Upper lobe of left lung (tissue), 6 donors: ENCODE measurements at regions not wholly inside any gene's neighbourhood (a gene's known extent, or its start where the extent isn't known, plus 50 kb on each side); places are given as distances from the start of the nearest gene placed in this dataset.

Source experiments
- ATAC-seq, 2 donors: fragments of 200-7000 bp; cut with Tn5 transposase; one replicate each; pipeline ENCODE4 v1.9.1; 2022; ENCODE audit warnings: mild to moderate bottlenecking in 2 of 2, moderate library complexity in 2 of 2; ENCODE audit not compliant: low FRiP score in 2 of 2
- DNase-seq, 2 donors: peaks; one replicate each; pipeline ENCODE4 v3.0.0-alpha.2; 2019 to 2020
- H3K27ac ChIP-seq, 4 donors: fragments of 200-600 bp; sonication (generic); one replicate each; pipeline ENCODE4 v1.5.1; 2016 to 2019
- H3K27me3 ChIP-seq, 4 donors: fragments of 200-600 bp; sonication (generic); one replicate each; pipeline ENCODE4 v1.5.1; 2017 to 2019
- H3K36me3 ChIP-seq, 4 donors: fragments of 200-600 bp; sonication (generic); one replicate each; pipeline ENCODE4 v1.5.1; 2016 to 2019
- H3K4me1 ChIP-seq, 4 donors: fragments of 200-600 bp; sonication (generic); one replicate each; pipeline ENCODE4 v1.5.1; 2018 to 2019
- H3K4me3 ChIP-seq, 4 donors: fragments of 200-600 bp; sonication (generic); one replicate each; pipeline ENCODE4 v1.5.1; 2017 to 2019; ENCODE audit warnings: mild to moderate bottlenecking in 2 of 4, moderate library complexity in 1 of 4
- H3K9me3 ChIP-seq, 4 donors: fragments of 200-600 bp; sonication (generic); one replicate each; pipeline ENCODE4 v1.5.1; 2018 to 2019
- EP300 ChIP-seq, 4 donors: sonication (generic); formaldehyde crosslinking; IDR thresholded peaks; one replicate each; pipeline ENCODE4 v1.5.1; 2017; ENCODE audit warnings: antibody characterized with exemption in 4 of 4, control low read depth in 2 of 4
- POLR2A ChIP-seq, 4 donors: fragments of 450-650 bp; IDR thresholded peaks; one replicate each; pipeline ENCODE4 v1.5.1; 2016 to 2017; ENCODE audit warnings: antibody characterized with exemption in 4 of 4, mild to moderate bottlenecking in 2 of 4
- POLR2AphosphoS5 ChIP-seq, 2 donors: sonication (generic); formaldehyde crosslinking; IDR thresholded peaks; one replicate each; pipeline ENCODE4 v1.5.1; 2017; ENCODE audit warnings: antibody characterized with exemption in 2 of 2
- WGBS, 2 donors: methylation state at CpG; one replicate each; pipeline ENCODE4 v1.1.5; 2017 to 2018; 5-methylcytosine and 5-hydroxymethylcytosine counted together
- TF ChIP-seq, protein P1 (sequence below), 6 experiments: fragments of 450-650 bp in 4 of 6; fragments of 200-600 bp in 2 of 6; sonication (generic) in 2 of 6; IDR thresholded peaks; one replicate each; pipeline ENCODE4 v1.5.1; 2016 to 2019; ENCODE audit warnings: antibody characterized with exemption in 6 of 6
- donor health status: DM: no; HTN: no; CAD: no; lungs with moderate emphysema.
- donor health status: DM: no; HTN: yes; CAD: no; lungs with severe emphysema.

DNA sequence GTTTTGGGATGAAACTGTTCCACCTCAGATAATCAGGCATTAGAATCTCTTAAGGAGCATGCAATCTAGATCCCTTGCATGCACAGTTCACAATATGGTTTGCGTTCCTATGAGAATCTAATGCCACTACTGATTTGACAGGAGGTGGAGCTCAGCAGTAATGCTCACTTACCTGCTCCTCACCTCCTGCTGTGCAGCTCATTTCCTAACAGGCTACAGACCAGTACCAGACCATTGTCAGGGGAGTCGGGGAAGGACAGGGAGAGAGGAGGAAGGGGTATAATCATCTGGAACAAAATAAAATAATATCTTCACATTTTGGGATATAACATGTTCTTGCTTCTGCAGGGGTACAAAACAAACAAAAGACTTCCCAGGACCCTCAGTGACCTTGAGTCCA, 532.0 kb upstream of the FSHR start:
- DNase-seq (no peak), ATAC-seq (no peak)
- H3K4me3 ChIP-seq, result no peak overlapping the region
- no peaks in the 10 kb centered on the region for H3K27me3 ChIP-seq
- no peak overlapping the region for H3K27ac ChIP-seq
- H3K36me3 ChIP-seq, result no peaks in the 10 kb centered on the region
- no peaks in the 10 kb centered on the region for H3K4me1 ChIP-seq
- no peak for TF ChIP-seq POLR2A (IDR thresholded peaks at IDR 0.05)
- no peak for TF ChIP-seq EP300 (IDR thresholded peaks at IDR 0.05)
- TF ChIP-seq, protein P1, sequence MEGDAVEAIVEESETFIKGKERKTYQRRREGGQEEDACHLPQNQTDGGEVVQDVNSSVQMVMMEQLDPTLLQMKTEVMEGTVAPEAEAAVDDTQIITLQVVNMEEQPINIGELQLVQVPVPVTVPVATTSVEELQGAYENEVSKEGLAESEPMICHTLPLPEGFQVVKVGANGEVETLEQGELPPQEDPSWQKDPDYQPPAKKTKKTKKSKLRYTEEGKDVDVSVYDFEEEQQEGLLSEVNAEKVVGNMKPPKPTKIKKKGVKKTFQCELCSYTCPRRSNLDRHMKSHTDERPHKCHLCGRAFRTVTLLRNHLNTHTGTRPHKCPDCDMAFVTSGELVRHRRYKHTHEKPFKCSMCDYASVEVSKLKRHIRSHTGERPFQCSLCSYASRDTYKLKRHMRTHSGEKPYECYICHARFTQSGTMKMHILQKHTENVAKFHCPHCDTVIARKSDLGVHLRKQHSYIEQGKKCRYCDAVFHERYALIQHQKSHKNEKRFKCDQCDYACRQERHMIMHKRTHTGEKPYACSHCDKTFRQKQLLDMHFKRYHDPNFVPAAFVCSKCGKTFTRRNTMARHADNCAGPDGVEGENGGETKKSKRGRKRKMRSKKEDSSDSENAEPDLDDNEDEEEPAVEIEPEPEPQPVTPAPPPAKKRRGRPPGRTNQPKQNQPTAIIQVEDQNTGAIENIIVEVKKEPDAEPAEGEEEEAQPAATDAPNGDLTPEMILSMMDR (IDR thresholded peaks at IDR 0.05), result no peak
- TF ChIP-seq POLR2AphosphoS5 (IDR thresholded peaks at IDR 0.05), result no peak
- 59 to 82% methylated on average over 2 of the region's 2 CpGs for WGBS, 2 donors
- H3K9me3 ChIP-seq, result no peaks in the 10 kb centered on the region

DNA sequence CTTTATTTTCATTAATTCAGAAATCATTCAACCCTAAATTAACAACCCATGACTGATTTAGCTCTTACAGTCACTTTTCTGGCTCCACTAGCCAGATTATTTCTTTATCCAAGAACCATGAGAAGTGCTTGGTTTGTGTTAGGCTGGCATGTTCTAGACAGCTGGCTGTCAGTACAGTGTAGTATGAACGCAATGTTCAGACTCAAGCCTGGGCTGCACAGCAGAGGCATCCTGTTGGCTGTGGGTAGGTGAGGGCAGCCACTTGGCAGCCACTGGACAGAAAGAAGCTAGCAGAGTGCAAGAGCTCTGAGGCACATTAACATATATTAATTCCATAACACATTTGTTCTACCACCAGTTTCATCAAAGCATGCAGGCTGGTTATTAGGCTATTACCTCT, 522.9 kb upstream of the FSHR start:
- no peaks in the 10 kb centered on the region for H3K36me3 ChIP-seq

GRCh38 chr2:49664827-49665226, 510.5 kb upstream of the FSHR start:
- 85 to 96% methylated on average over 4 of the region's 4 CpGs for WGBS, 2 donors

More for the DNA sequence above, 522.9 kb upstream of the FSHR start:
- no peaks in the 10 kb centered on the region for H3K27me3 ChIP-seq
- DNase-seq (no peak), ATAC-seq (no peak)
- WGBS, 2 donors, result 88 to 100% methylated on average over 1 of the region's 1 CpG
- TF ChIP-seq POLR2AphosphoS5 (IDR thresholded peaks at IDR 0.05) (no peak), POLR2A (IDR thresholded peaks at IDR 0.05) (no peak), EP300 (IDR thresholded peaks at IDR 0.05) (no peak)
- TF ChIP-seq, protein P1 (IDR thresholded peaks at IDR 0.05), result no peak
- no peaks in the 10 kb centered on the region for H3K4me1 ChIP-seq
- no peak overlapping the region for H3K4me3 ChIP-seq
- H3K9me3 ChIP-seq, result no peaks in the 10 kb centered on the region
- H3K27ac ChIP-seq, result no peak overlapping the region

GRCh38 chr2:49661809-49662208, 507.5 kb upstream of the FSHR start:
- H3K36me3 ChIP-seq, result no peaks in the 10 kb centered on the region
- no peak overlapping the region for H3K4me3 ChIP-seq
- ATAC-seq, result no peak
- no peak overlapping the region for H3K27ac ChIP-seq
- no peaks in the 10 kb centered on the region for H3K9me3 ChIP-seq
- 78 to 84% methylated on average over 1 of the region's 1 CpG for WGBS, 2 donors
- no peaks in the 10 kb centered on the region for H3K27me3 ChIP-seq
- no peaks in the 10 kb centered on the region for H3K4me1 ChIP-seq
- no peak for DNase-seq
- no peak for TF ChIP-seq POLR2AphosphoS5 (IDR thresholded peaks at IDR 0.05)
- TF ChIP-seq POLR2A (IDR thresholded peaks at IDR 0.05), result no peak

More at GRCh38 chr2:49664827-49665226, 510.5 kb upstream of the FSHR start:
- no peak overlapping the region for H3K4me3 ChIP-seq
- H3K4me1 ChIP-seq, result no peaks in the 10 kb centered on the region
- TF ChIP-seq, protein P1 (IDR thresholded peaks at IDR 0.05), result no peak
- TF ChIP-seq POLR2AphosphoS5 (IDR thresholded peaks at IDR 0.05), result no peak
- TF ChIP-seq EP300 (IDR thresholded peaks at IDR 0.05), result no peak
- TF ChIP-seq POLR2A (IDR thresholded peaks at IDR 0.05), result no peak
- H3K9me3 ChIP-seq, result no peaks in the 10 kb centered on the region
- DNase-seq (no peak), ATAC-seq (no peak)
- H3K27me3 ChIP-seq, result no peaks in the 10 kb centered on the region
- H3K36me3 ChIP-seq, result no peaks in the 10 kb centered on the region
- H3K27ac ChIP-seq, result no peak overlapping the region

GRCh38 chr2:49656853-49657252, 502.5 kb upstream of the FSHR start:
- Histone ChIP-seq H3K36me3 (no peaks in the 10 kb centered on the region), H3K9me3 (no peaks in the 10 kb centered on the region), H3K4me3 (no peak overlapping the region), H3K27me3 (no peaks in the 10 kb centered on the region), H3K27ac (no peak overlapping the region), H3K4me1 (no peaks in the 10 kb centered on the region)
- TF ChIP-seq EP300 (IDR thresholded peaks at IDR 0.05) (no peak), POLR2A (IDR thresholded peaks at IDR 0.05) (no peak), POLR2AphosphoS5 (IDR thresholded peaks at IDR 0.05) (no peak)
- TF ChIP-seq, protein P1 (IDR thresholded peaks at IDR 0.05), result no peak
- 80 to 85% methylated on average over 3 of the region's 3 CpGs for WGBS, 2 donors
- no peak for DNase-seq
- no peak for ATAC-seq
